HEK293 (cell line): ENCODE measurements at regions not wholly inside any gene's neighbourhood (a gene's known extent, or its start where the extent isn't known, plus 50 kb on each side); places are given as distances from the start of the nearest gene placed in this dataset.

Experiments used
- CTCF ChIA-PET: fragments of 350-600 bp; formaldehyde crosslinking; extraction: SDS; loops from one replicate; lab custom pipeline; 2021; ENCODE audit warnings: antibody characterized with exemption; lab: Yijun Ruan, JAX
- POLR2A ChIA-PET: fragments of 300-600 bp; formaldehyde crosslinking; extraction: SDS; loops from one replicate; lab custom pipeline; 2020; ENCODE audit warnings: antibody characterized with exemption, inconsistent platforms; lab: Yijun Ruan, JAX
- H3K27ac ChIP-seq: fragments of 200-500 bp; sonication (Bioruptor generic); 2 replicates; pipeline ENCODE4 v1.5.1; 2014; ENCODE audit warnings: low read depth, low read length, control low read depth, inconsistent platforms; ENCODE audit errors: extremely low read depth
- H3K36me3 ChIP-seq, 2 experiments: fragments of 200-500 bp in 1 of 2; sonication (Bioruptor generic) in 1 of 2; 1 replicate in 1 of 2; 2 replicates in 1 of 2; pipeline ENCODE4 v1.5.1; 2014 to 2017; ENCODE audit warnings: inconsistent platforms in 2 of 2, low read length in 2 of 2; ENCODE audit not compliant: control insufficient read depth in 2 of 2, insufficient read depth in 1 of 2
- H3K4me1 ChIP-seq: fragments of 200-500 bp; sonication (Bioruptor generic); 2 replicates; pipeline ENCODE4 v1.5.1; 2014; ENCODE audit warnings: mild to moderate bottlenecking, low read length, inconsistent platforms; ENCODE audit not compliant: control insufficient read depth, insufficient read depth
- H3K4me3 ChIP-seq: 2 replicates; pipeline ENCODE4 v1.5.1; 2011; ENCODE audit warnings: low read depth, mild to moderate bottlenecking, control low read depth, low read length, moderate library complexity
- H3K9me3 ChIP-seq: fragments of 200-500 bp; sonication (Bioruptor generic); 2 replicates; pipeline ENCODE4 v1.5.1; 2014; ENCODE audit warnings: low read depth, low read length, inconsistent platforms; ENCODE audit not compliant: control insufficient read depth, insufficient read depth
- BCL11B ChIP-seq: fragments of 450-650 bp; formaldehyde crosslinking; IDR thresholded peaks from 2 replicates; pipeline ENCODE4 v1.5.1; 2016; ENCODE audit warnings: low read depth, missing biosample characterization, missing genetic modification characterization
- GLI4 ChIP-seq: fragments of 450-650 bp; formaldehyde crosslinking; IDR thresholded peaks from 2 replicates; pipeline ENCODE4 v1.5.1; 2016; ENCODE audit warnings: missing biosample characterization, missing genetic modification characterization
- KLF10 ChIP-seq: fragments of 450-650 bp; IDR thresholded peaks from 2 replicates; pipeline ENCODE4 v1.5.1; 2018; ENCODE audit warnings: missing biosample characterization, mild to moderate bottlenecking, missing genetic modification characterization
- ZFHX2 ChIP-seq: fragments of 450-650 bp; formaldehyde crosslinking; conservative IDR thresholded peaks from 2 replicates; pipeline ENCODE4 v1.5.1; 2016; ENCODE audit warnings: missing biosample characterization, missing genetic modification characterization
- ZFP37 ChIP-seq: fragments of 450-650 bp; formaldehyde crosslinking; IDR thresholded peaks from 2 replicates; pipeline ENCODE4 v1.5.1; 2016; ENCODE audit warnings: missing biosample characterization, missing genetic modification characterization
- ZFP41 ChIP-seq: fragments of 450-650 bp; formaldehyde crosslinking; IDR thresholded peaks from 2 replicates; pipeline ENCODE4 v1.5.1; 2016; ENCODE audit warnings: missing biosample characterization, missing genetic modification characterization, borderline replicate concordance
- ZNF16 ChIP-seq: fragments of 450-650 bp; formaldehyde crosslinking; IDR thresholded peaks from 2 replicates; pipeline ENCODE4 v1.5.1; 2016; ENCODE audit warnings: low read depth, missing biosample characterization, missing genetic modification characterization
- ZNF23 ChIP-seq: fragments of 450-650 bp; formaldehyde crosslinking; IDR thresholded peaks from 2 replicates; pipeline ENCODE4 v1.5.1; 2016; ENCODE audit warnings: missing biosample characterization, missing genetic modification characterization, borderline replicate concordance
- ZNF24 ChIP-seq: fragments of 450-650 bp; formaldehyde crosslinking; IDR thresholded peaks from 2 replicates; pipeline ENCODE4 v1.5.1; 2016; ENCODE audit warnings: missing biosample characterization, missing genetic modification characterization
- ZNF292 ChIP-seq: fragments of 450-650 bp; formaldehyde crosslinking; IDR thresholded peaks from 2 replicates; pipeline ENCODE4 v1.5.1; 2016; ENCODE audit warnings: low read depth, missing biosample characterization, missing genetic modification characterization, borderline replicate concordance
- ZNF302 ChIP-seq: fragments of 450-650 bp; formaldehyde crosslinking; IDR thresholded peaks from 2 replicates; pipeline ENCODE4 v1.5.1; 2016; ENCODE audit warnings: missing biosample characterization, missing genetic modification characterization, low read depth
- ZNF37A ChIP-seq: fragments of 450-650 bp; IDR thresholded peaks from 2 replicates; pipeline ENCODE4 v1.5.1; 2018; ENCODE audit warnings: missing biosample characterization, missing genetic modification characterization
- ZNF48 ChIP-seq: fragments of 450-650 bp; formaldehyde crosslinking; IDR thresholded peaks from 2 replicates; pipeline ENCODE4 v1.5.1; 2016; ENCODE audit warnings: missing biosample characterization, missing genetic modification characterization
- ZNF501 ChIP-seq: fragments of 450-650 bp; formaldehyde crosslinking; IDR thresholded peaks from 2 replicates; pipeline ENCODE4 v1.5.1; 2016; ENCODE audit warnings: missing biosample characterization, missing genetic modification characterization
- ZNF530 ChIP-seq: fragments of 450-650 bp; formaldehyde crosslinking; IDR thresholded peaks from 2 replicates; pipeline ENCODE4 v1.5.1; 2016; ENCODE audit warnings: low read depth, missing biosample characterization, missing genetic modification characterization
- ZNF555 ChIP-seq: fragments of 450-650 bp; formaldehyde crosslinking; conservative IDR thresholded peaks from 2 replicates; pipeline ENCODE4 v1.5.1; 2017; ENCODE audit warnings: missing biosample characterization, mild to moderate bottlenecking, missing genetic modification characterization, inconsistent platforms
- ZNF600 ChIP-seq: fragments of 450-650 bp; formaldehyde crosslinking; IDR thresholded peaks from 2 replicates; pipeline ENCODE4 v1.5.1; 2016; ENCODE audit warnings: missing biosample characterization, missing genetic modification characterization
- ZNF654 ChIP-seq: fragments of 450-650 bp; formaldehyde crosslinking; IDR thresholded peaks from 2 replicates; pipeline ENCODE4 v1.5.1; 2016; ENCODE audit warnings: low read depth, missing biosample characterization, missing genetic modification characterization
- ZNF664 ChIP-seq: fragments of 450-650 bp; formaldehyde crosslinking; IDR thresholded peaks from 2 replicates; pipeline ENCODE4 v1.5.1; 2016; ENCODE audit warnings: missing biosample characterization, missing genetic modification characterization
- ZNF768 ChIP-seq: fragments of 450-650 bp; formaldehyde crosslinking; IDR thresholded peaks from 2 replicates; pipeline ENCODE4 v1.5.1; 2018; ENCODE audit warnings: missing biosample characterization, mild to moderate bottlenecking, missing genetic modification characterization
- ZNF843 ChIP-seq: fragments of 450-650 bp; formaldehyde crosslinking; IDR thresholded peaks from 2 replicates; pipeline ENCODE4 v1.5.1; 2016; ENCODE audit warnings: missing biosample characterization, missing genetic modification characterization
- TF ChIP-seq, protein P1 (sequence below): fragments of 450-650 bp; formaldehyde crosslinking; IDR thresholded peaks from 2 replicates; pipeline ENCODE4 v1.5.1; 2016; ENCODE audit warnings: missing biosample characterization, missing genetic modification characterization
- TF ChIP-seq, protein P2 (sequence below): fragments of 450-650 bp; formaldehyde crosslinking; IDR thresholded peaks from 2 replicates; pipeline ENCODE4 v1.5.1; 2016; ENCODE audit warnings: missing biosample characterization, missing genetic modification characterization
- TF ChIP-seq, protein P3 (sequence below): fragments of 450-650 bp; formaldehyde crosslinking; IDR thresholded peaks from 2 replicates; pipeline ENCODE4 v1.5.1; 2016; ENCODE audit warnings: missing biosample characterization, missing genetic modification characterization
- TF ChIP-seq, protein P4 (sequence below): fragments of 450-650 bp; formaldehyde crosslinking; IDR thresholded peaks from 2 replicates; pipeline ENCODE4 v1.5.1; 2017; ENCODE audit warnings: missing biosample characterization, missing genetic modification characterization
- TF ChIP-seq, protein P5 (sequence below): fragments of 450-650 bp; formaldehyde crosslinking; IDR thresholded peaks from 2 replicates; pipeline ENCODE4; 2016; ENCODE audit warnings: missing biosample characterization, missing genetic modification characterization

DNA sequence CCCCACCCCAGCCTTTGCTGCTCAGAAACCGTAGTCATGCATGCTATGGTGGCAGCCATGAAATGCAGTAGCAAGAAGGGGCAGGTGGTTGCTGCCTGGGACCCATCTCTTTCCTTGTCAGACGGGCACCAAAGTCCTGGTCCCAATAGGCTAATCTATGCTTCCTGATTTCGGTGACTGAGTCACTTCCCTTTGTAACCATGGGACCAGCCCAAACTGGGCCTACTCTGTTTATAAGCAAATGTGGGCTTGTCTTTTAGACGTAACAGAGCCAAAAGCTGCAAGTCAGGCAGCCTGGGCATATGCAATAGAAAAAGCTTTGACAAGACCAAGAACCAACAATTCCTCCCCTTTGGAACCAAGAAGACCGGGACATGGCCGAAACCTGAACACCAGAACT lies 99.1 kb upstream of the RBBP6 start:
- no peaks in the 10 kb centered on the region for H3K4me1 ChIP-seq
- no peak for TF ChIP-seq ZNF600 (tag by site-specific recombination)
- TF ChIP-seq ZNF24: no peak
- TF ChIP-seq ZNF768 (tag by site-specific recombination): no peak
- TF ChIP-seq BCL11B: no peak
- TF ChIP-seq ZNF654 (tag by site-specific recombination): no peak
- no peak for TF ChIP-seq ZFP41 (tag by site-specific recombination)
- TF ChIP-seq ZNF16 (tag by site-specific recombination): no peak
- TF ChIP-seq ZNF302 (tag by site-specific recombination): no peak
- TF ChIP-seq ZNF530: no peak
- no peak for TF ChIP-seq ZNF23 (tag by site-specific recombination)
- TF ChIP-seq, protein P1, sequence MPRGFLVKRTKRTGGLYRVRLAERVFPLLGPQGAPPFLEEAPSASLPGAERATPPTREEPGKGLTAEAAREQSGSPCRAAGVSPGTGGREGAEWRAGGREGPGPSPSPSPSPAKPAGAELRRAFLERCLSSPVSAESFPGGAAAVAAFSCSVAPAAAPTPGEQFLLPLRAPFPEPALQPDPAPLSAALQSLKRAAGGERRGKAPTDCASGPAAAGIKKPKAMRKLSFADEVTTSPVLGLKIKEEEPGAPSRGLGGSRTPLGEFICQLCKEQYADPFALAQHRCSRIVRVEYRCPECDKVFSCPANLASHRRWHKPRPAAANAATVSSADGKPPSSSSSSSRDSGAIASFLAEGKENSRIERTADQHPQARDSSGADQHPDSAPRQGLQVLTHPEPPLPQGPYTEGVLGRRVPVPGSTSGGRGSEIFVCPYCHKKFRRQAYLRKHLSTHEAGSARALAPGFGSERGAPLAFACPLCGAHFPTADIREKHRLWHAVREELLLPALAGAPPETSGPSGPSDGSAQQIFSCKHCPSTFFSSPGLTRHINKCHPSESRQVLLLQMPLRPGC: no peak
- TF ChIP-seq ZNF664 (tag by site-specific recombination): no peak
- TF ChIP-seq, protein P2, sequence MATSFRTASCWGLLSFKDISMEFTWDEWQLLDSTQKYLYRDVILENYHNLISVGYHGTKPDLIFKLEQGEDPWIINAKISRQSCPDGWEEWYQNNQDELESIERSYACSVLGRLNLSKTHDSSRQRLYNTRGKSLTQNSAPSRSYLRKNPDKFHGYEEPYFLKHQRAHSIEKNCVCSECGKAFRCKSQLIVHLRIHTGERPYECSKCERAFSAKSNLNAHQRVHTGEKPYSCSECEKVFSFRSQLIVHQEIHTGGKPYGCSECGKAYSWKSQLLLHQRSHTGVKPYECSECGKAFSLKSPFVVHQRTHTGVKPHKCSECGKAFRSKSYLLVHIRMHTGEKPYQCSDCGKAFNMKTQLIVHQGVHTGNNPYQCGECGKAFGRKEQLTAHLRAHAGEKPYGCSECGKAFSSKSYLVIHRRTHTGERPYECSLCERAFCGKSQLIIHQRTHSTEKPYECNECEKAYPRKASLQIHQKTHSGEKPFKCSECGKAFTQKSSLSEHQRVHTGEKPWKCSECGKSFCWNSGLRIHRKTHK (tag by site-specific recombination): no peak
- TF ChIP-seq, protein P3, sequence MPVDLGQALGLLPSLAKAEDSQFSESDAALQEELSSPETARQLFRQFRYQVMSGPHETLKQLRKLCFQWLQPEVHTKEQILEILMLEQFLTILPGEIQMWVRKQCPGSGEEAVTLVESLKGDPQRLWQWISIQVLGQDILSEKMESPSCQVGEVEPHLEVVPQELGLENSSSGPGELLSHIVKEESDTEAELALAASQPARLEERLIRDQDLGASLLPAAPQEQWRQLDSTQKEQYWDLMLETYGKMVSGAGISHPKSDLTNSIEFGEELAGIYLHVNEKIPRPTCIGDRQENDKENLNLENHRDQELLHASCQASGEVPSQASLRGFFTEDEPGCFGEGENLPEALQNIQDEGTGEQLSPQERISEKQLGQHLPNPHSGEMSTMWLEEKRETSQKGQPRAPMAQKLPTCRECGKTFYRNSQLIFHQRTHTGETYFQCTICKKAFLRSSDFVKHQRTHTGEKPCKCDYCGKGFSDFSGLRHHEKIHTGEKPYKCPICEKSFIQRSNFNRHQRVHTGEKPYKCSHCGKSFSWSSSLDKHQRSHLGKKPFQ (tag by site-specific recombination): no peak
- TF ChIP-seq ZNF48 (tag by site-specific recombination): no peak
- TF ChIP-seq ZNF501 (tag by site-specific recombination): no peak
- no peak for TF ChIP-seq ZNF843 (tag by site-specific recombination)
- TF ChIP-seq ZNF292 (tag by site-specific recombination): no peak
- TF ChIP-seq, all 188 proteins: peak for 0
- CTCF ChIA-PET: interaction anchor here (0.6 kb wide), 1 partner anchor 23 kb away, joined by 4 read pairs; no protein-coding TSS in a partner anchor
- H3K4me3 ChIP-seq: no peak overlapping the region
- no peaks in the 10 kb centered on the region for H3K36me3 ChIP-seq
- POLR2A ChIA-PET: interaction anchor here (0.7 kb wide), 1 partner anchor 1597 kb away, joined by 4 read pairs; no protein-coding TSS in a partner anchor
- no peaks in the 10 kb centered on the region for H3K9me3 ChIP-seq
- no peak overlapping the region for H3K27ac ChIP-seq

DNA sequence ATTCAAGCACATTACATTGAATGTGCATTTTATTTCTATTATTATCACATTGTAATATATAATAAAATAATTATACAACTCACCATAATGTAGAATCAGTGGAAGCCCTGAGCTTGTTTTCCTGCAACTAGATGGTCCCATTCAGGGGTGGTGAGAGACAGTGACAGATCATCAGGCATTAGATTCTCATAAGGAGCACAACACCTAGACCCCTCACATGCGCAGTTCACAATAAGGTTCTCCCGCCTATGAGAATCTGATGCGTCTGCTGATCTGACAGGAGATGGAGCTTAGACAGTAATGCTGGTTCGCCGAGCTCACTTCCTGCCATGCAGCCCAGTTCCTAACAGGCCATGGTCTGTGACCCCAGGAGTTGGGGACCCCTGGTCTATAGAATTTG lies 96.7 kb upstream of the RBBP6 start:
- Histone ChIP-seq H3K36me3 (no peaks in the 10 kb centered on the region), H3K4me1 (no peaks in the 10 kb centered on the region), H3K4me3 (no peak overlapping the region), H3K9me3 (no peaks in the 10 kb centered on the region), H3K27ac (no peak overlapping the region)
- TF ChIP-seq GLI4 (tag by site-specific recombination): no peak
- TF ChIP-seq KLF10 (tag by site-specific recombination): no peak
- no peak for TF ChIP-seq ZNF37A (tag by site-specific recombination)
- no peak for TF ChIP-seq ZFHX2 (tag by site-specific recombination)
- TF ChIP-seq ZNF501 (tag by site-specific recombination): no peak
- TF ChIP-seq ZFP37 (tag by site-specific recombination): no peak
- TF ChIP-seq, protein P4, sequence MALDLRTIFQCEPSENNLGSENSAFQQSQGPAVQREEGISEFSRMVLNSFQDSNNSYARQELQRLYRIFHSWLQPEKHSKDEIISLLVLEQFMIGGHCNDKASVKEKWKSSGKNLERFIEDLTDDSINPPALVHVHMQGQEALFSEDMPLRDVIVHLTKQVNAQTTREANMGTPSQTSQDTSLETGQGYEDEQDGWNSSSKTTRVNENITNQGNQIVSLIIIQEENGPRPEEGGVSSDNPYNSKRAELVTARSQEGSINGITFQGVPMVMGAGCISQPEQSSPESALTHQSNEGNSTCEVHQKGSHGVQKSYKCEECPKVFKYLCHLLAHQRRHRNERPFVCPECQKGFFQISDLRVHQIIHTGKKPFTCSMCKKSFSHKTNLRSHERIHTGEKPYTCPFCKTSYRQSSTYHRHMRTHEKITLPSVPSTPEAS (tag by site-specific recombination): no peak
- TF ChIP-seq, protein P5, sequence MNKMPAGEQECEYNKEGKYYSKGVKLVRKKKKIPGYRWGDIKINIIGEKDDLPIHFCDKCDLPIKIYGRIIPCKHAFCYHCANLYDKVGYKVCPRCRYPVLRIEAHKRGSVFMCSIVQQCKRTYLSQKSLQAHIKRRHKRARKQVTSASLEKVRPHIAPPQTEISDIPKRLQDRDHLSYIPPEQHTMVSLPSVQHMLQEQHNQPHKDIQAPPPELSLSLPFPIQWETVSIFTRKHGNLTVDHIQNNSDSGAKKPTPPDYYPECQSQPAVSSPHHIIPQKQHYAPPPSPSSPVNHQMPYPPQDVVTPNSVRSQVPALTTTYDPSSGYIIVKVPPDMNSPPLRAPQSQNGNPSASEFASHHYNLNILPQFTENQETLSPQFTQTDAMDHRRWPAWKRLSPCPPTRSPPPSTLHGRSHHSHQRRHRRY (tag by site-specific recombination): no peak
- no peak for TF ChIP-seq ZNF555 (tag by site-specific recombination)
- CTCF ChIA-PET: no interaction called here
- POLR2A ChIA-PET: no interaction called here
